HFF-Myc (cell line): ENCODE measurements at regions not wholly inside any gene's neighbourhood (a gene's known extent, or its start where the extent isn't known, plus 50 kb on each side); places are given as distances from the start of the nearest gene placed in this dataset.

Experiments used
- DNase-seq: peaks from one replicate; pipeline ENCODE4 v3.0.0-alpha.2; 2011; ENCODE audit warnings: low read depth; ENCODE audit errors: extremely low read depth
- H3K4me3 ChIP-seq: replicated peaks from 2 replicates; pipeline ENCODE4 v1.5.1; 2011; ENCODE audit warnings: low read depth, mild to moderate bottlenecking, control low read depth, low read length
- CTCF ChIP-seq: IDR thresholded peaks from 2 replicates; pipeline ENCODE4 v1.5.1; 2012; ENCODE audit warnings: mild to moderate bottlenecking, low read depth, low read length, control low read depth; ENCODE audit errors: missing control alignments

GRCh38 chr21:38188037-38188436 is 68.8 kb upstream of the KCNJ15 start:
- no peak for DNase-seq
- no peak overlapping the region for H3K4me3 ChIP-seq
- no peak for TF ChIP-seq CTCF

GRCh38 chr21:38196036-38196435 is 60.8 kb upstream of the KCNJ15 start:
- no peak for TF ChIP-seq CTCF
- DNase-seq: no peak
- H3K4me3 ChIP-seq: no peak overlapping the region

- DNase-seq: no peak
- no peak overlapping the region for H3K4me3 ChIP-seq
- TF ChIP-seq CTCF: no peak
Observed at GRCh38 chr21:38202811-38203210, 54.0 kb upstream of the KCNJ15 start.

- TF ChIP-seq CTCF: no peak
- no peak overlapping the region for H3K4me3 ChIP-seq
- DNase-seq: no peak
Observed at GRCh38 chr21:38203229-38203628, 53.6 kb upstream of the KCNJ15 start.

- DNase-seq: no peak
- H3K4me3 ChIP-seq: no peak overlapping the region
- no peak for TF ChIP-seq CTCF
Observed at GRCh38 chr21:38205940-38206339, 50.9 kb upstream of the KCNJ15 start.

GRCh38 chr21:38206646-38207045 is 50.1 kb upstream of the KCNJ15 start:
- no peak for TF ChIP-seq CTCF
- DNase-seq: no peak
- H3K4me3 ChIP-seq: no peak overlapping the region
